ENCODE measurements at regions not wholly inside any gene's neighbourhood (a gene's known extent, or its start where the extent isn't known, plus 50 kb on each side); places are given as distances from the start of the nearest gene placed in this dataset.

- no peak for DNase-seq
These were observed 219.9 kb downstream of the SPRY2 start for GRCh38 chr13:80121038-80121437.

- DNase-seq, result no peak
These were observed 222.4 kb downstream of the SPRY2 start for GRCh38 chr13:80118506-80118905.

GRCh38 chr13:80118099-80118498, 222.8 kb downstream of the SPRY2 start:
- DNase-seq, result no peak

GRCh38 chr13:80117515-80117914, 223.4 kb downstream of the SPRY2 start:
- no peak for DNase-seq

GRCh38 chr13:80116107-80116506, 224.8 kb downstream of the SPRY2 start:
- DNase-seq, result no peak

GRCh38 chr13:80115616-80116015, 225.3 kb downstream of the SPRY2 start:
- DNase-seq, result no peak

- no peak for DNase-seq
These were observed 227.0 kb downstream of the SPRY2 start for GRCh38 chr13:80113714-80114454.

GRCh38 chr13:80109303-80109702, 231.6 kb downstream of the SPRY2 start:
- DNase-seq, result no peak

GRCh38 chr13:80105350-80105749, 235.6 kb downstream of the SPRY2 start:
- DNase-seq, result no peak

- DNase-seq, result no peak
These were observed 239.9 kb downstream of the SPRY2 start for GRCh38 chr13:80101040-80101439.

- DNase-seq, result no peak
These were observed 240.3 kb downstream of the SPRY2 start for GRCh38 chr13:80100636-80101035.

GRCh38 chr13:80097561-80097960, 243.4 kb downstream of the SPRY2 start:
- no peak for DNase-seq

GRCh38 chr13:80096383-80096782, 244.5 kb downstream of the SPRY2 start:
- no peak for DNase-seq

GRCh38 chr13:80094526-80094925, 246.4 kb downstream of the SPRY2 start:
- no peak for DNase-seq

- no peak for DNase-seq
These were observed 247.0 kb downstream of the SPRY2 start for GRCh38 chr13:80093888-80094287.

GRCh38 chr13:80086304-80086721, 254.6 kb downstream of the SPRY2 start:
- no peak for DNase-seq

GRCh38 chr13:80083853-80084676, 256.9 kb downstream of the SPRY2 start:
- no peak for DNase-seq

- DNase-seq, result peak; percentile 40
These were observed 257.7 kb downstream of the SPRY2 start for GRCh38 chr13:80083081-80083852.

- no peak for DNase-seq
These were observed 258.4 kb downstream of the SPRY2 start for GRCh38 chr13:80082396-80083080.

- DNase-seq, result no peak
These were observed 266.1 kb downstream of the SPRY2 start for GRCh38 chr13:80074811-80075210.

GRCh38 chr13:80074143-80074752, 266.7 kb downstream of the SPRY2 start:
- DNase-seq, result no peak

GRCh38 chr13:80072231-80072630, 268.7 kb downstream of the SPRY2 start:
- no peak for DNase-seq
